ENCODE measurements at regions not wholly inside any gene's neighbourhood (a gene's known extent, or its start where the extent isn't known, plus 50 kb on each side); places are given as distances from the start of the nearest gene placed in this dataset.
"Not testable (repeated sequence)": the region's sequence is repeated elsewhere in the genome, so short reads cannot be mapped to it uniquely, and the experiment has no call there.

DNA sequence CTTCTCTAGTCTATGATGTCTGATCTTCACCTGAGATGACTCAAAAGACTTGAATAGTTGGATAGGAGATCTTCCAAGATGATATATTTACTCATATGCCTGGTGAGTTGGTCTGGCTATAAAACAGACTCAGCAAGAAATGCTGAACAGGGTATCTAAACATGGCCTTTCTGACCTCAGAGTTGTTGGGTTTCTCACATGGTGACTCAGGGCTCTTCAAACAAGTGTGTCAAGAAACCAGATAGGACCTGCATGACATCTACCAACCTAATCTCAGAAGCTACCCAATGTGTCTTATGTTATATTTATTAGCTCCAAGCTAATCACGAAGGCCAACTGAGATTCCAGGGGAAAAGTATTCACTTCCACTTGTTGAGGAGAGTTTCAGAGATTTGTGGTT lies 1477.3 kb downstream of the CDH8 start:
- DNase-seq (ENCODE audit: low read depth), result no peak

GRCh38 chr16:60553090-60553757 lies 1483.0 kb downstream of the CDH8 start:
- no peak for DNase-seq (ENCODE audit: low read depth)

GRCh38 chr16:60541535-60541934 lies 1494.7 kb downstream of the CDH8 start:
- no peak for DNase-seq (ENCODE audit: low read depth)

DNA sequence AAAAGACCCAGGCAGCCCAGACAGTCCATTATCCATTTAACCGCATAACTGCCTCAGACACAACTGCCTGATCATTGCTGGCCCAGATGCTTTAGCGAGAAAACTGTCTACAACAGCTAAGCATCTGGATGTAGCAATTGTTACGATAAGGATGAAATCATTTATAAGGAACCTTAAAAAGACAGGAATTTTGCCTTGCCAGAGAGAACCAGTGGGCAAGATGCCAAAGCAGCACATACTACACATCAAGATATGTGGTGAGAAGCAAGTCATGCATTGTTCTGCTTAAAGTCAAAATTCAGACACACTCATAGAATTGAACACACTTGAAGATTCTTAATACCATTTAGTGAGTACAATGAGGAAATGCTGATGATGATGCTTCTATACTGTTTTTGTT lies 1525.3 kb downstream of the CDH8 start:
- DNase-seq (ENCODE audit: low read depth), result no peak

DNA sequence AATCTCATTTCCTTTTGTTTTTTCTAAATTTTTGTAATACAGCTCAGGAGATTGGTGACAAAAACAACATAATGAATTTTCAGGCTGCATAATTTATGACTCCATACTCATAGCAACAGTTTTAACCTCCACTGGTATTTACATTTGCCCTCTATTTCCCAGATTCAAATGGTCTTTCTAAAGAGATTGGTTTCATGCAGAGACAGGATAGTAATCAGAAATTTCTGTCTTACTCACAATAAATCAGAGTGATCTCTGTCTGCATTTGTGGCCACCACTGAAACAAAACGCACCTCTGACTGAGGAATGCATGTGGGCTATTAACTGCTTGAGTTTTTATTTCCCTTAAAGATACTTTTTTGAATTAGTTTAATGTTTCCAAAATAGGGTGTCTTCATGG lies 1526.0 kb downstream of the CDH8 start:
- DNase-seq (ENCODE audit: low read depth), result no peak

GRCh38 chr16:60491273-60491672 lies 1545.0 kb downstream of the CDH8 start:
- no peak for DNase-seq (ENCODE audit: low read depth)

- no peak for DNase-seq (ENCODE audit: low read depth)
These were observed 1550.3 kb downstream of the CDH8 start for GRCh38 chr16:60485872-60486489.

- no peak for DNase-seq (ENCODE audit: low read depth)
These were observed 1551.3 kb downstream of the CDH8 start for GRCh38 chr16:60484901-60485300.

DNA sequence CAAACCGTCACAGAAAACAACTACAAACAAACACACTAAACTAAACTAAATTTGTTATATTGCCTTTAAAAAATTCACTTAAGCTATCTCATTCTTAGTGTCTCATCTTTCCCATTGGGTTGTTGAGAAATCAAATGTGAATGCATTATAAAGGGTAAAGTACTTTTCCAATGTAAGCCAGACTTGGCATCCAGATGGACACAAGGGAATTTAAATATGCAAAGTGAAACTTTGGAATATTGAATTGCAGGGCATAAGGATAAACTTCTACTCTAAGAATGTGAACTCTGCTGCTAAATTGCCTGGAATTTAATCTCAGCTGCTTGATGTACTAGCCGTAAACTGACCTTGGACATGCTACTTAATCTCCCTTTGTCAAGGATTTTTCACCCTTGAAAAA lies 1554.6 kb downstream of the CDH8 start:
- peak; percentile 9 for DNase-seq (ENCODE audit: low read depth)

DNA sequence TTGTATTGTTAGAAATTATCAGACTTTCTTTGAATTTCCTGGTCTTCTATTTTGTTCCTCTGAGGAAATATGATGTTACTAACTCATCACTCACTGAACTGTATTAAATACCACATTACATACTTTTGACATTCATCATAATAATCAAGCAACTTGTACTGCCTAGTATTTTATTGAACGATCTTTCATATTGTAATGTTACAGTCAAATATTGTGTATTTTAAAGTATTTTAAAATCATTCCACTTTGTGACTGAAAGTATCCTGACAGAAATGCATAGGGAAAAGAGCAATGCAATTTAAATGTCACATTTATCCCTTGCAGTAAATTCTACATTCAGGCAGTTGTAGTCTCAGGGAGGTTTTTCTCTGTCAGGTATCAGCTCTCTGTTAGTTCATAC lies 1557.4 kb downstream of the CDH8 start:
- no peak for DNase-seq (ENCODE audit: low read depth)

DNA sequence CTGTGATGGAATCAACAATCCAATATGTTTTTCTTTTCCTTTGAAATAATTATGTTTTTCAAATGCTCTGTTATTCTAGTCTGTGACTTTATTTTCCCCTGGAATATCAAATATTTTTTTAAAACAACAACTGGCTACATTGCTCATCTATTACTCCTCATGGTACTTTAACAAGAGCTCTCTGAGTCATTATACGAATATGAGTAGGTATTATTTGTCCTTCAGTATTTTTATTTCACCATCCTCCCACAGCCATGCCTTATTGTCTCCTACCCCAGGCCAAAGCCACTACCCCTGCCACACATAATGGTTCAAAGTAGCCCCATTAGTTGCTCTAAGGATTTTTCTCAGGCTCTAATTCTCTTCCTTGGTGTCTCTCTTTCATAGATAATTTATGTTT lies 1572.3 kb downstream of the CDH8 start:
- DNase-seq (ENCODE audit: low read depth), result no peak

- no peak for DNase-seq (ENCODE audit: low read depth)
These were observed 1576.8 kb downstream of the CDH8 start for GRCh38 chr16:60459463-60459862.

- no peak for DNase-seq (ENCODE audit: low read depth)
These were observed 1578.0 kb downstream of the CDH8 start for GRCh38 chr16:60458255-60458654.

DNA sequence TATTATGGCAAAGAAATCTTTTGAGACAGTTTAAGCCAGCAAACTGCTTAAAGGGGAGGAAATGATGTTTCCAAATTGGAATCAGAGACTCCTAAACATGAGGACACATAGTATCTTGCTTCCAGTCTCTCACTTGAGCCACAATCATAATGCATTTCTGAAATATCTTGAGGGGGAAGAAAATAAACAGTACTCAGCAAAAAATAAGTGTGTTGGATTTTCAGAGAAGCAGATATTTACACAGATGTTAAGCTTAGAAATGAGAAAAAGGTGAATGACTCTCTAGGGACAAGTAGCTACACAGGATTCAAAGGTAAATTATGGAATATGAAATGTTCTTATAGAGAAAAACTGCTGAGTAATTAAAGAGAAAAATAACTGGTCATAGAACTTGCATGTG lies 1583.6 kb downstream of the CDH8 start:
- DNase-seq (ENCODE audit: low read depth), result no peak

DNA sequence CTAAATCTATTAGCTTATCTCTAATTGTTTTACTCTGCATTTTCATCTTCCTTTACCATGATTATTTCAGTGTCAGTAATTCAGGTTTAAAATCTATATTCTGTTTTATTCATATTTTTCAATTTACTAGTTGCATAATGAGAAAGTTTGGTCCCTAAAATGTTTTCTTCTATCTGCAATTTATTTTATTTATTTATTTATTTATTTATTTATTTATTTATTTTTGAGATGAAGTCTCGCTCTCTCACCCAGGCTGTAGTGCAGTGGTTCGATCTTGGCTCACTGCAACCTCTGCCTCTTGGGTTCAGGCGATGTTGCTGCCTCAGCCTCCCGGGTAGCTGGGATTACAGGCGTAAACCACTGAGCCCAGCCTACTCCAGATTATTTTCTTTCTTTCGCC lies 1597.3 kb downstream of the CDH8 start:
- no peak for DNase-seq (ENCODE audit: low read depth)

DNA sequence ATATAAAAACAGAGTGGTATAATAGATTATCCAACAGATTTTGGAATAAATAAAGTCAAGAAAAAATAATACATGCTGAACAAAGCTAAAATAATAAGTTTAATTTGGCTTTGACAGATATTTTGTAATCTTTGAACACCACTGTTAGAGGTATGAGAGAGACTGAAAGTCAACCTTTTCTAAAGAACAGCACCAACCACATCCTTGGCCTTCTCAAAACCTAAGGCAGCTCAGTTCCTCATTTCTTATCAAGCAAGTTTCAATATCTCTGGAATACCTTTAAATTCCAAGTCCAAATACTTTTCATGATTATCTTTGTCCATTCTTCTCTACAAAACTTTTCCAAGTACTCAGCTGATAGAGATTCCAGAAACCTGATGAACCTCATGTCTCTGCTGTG lies 1603.8 kb downstream of the CDH8 start:
- DNase-seq (ENCODE audit: low read depth), result no peak

DNA sequence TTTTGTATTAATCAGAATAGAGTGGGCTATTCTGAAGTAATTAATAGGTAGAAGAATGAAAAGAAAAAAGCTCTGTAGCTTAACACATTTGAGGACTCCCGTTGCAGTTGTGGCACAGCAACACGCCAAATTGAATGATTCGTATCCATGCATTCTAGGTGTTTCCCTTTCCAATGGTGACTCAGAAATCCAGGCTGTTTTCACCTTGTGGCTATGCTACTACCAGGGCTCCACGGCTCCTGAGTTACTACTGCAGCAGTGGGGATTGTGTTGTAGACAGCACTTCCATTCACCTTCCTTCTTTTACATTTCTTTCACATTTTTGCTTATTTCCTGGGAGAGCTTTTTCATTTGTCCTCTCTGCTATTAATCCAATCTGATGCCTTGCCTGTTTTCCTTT lies 1616.4 kb downstream of the CDH8 start:
- DNase-seq (ENCODE audit: low read depth), result no peak

DNA sequence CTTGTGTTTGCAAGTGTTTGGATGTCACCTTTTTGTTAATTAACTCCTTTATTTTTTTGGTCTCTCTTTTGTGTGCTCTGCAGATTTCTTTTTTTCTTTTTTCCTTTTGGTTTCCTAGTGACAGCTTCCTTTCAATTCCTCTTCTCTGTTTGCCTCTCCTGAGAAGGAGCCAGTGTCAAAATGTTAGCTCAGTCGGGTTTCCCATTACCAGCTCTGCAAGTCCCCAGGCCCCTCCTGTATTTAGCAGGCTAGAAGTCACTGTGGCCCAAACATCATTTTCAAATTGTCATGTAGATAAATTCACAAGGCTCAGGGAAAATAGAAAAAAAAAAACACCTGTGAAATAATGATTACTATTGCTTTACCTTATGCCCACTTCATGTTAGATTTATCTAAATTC lies 1621.6 kb downstream of the CDH8 start:
- no peak for DNase-seq (ENCODE audit: low read depth)

GRCh38 chr16:60413969-60414368 lies 1622.3 kb downstream of the CDH8 start:
- DNase-seq (ENCODE audit: low read depth), result no peak

DNA sequence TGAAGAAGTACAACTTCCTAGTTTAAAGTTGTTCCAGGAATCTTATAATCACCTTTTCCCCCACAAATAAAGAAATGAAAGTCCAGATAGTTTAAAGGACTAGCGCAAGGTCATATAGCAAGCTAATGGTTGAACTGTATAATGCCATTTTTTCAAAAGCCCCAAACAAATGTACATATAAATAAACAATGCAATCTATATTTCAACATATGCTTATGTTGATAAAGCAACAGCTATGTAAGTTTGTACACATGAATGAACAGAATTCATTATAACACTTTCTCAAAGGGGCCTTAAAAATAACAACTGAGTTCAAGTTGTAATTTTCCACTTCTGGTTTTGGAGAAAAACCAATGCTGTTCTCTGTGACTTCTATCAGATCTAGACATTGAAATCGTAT lies 1628.6 kb downstream of the CDH8 start:
- DNase-seq (ENCODE audit: low read depth), result no peak

DNA sequence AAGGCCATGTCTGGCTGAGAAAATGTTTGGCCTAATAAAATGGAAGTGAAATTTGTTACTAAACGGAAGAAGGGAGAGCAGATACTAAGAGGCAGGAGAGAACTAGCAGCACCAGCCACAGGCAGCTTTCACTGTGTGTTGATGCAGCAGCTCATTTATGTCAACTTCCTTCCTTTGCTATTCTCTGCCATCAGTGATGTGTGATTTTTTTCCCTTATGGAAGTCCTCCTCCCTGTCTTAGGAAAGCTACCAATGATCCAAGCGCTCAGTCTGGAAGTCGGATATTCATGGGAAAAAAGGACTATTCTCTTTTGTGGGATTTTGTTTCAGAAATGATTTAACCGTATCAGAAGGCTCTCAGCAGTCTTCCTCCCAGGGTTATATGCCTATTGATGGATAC lies 1629.2 kb downstream of the CDH8 start:
- no peak for DNase-seq (ENCODE audit: low read depth)

- DNase-seq (ENCODE audit: low read depth), result no peak
These were observed 1631.0 kb downstream of the CDH8 start for GRCh38 chr16:60405286-60405685.

DNA sequence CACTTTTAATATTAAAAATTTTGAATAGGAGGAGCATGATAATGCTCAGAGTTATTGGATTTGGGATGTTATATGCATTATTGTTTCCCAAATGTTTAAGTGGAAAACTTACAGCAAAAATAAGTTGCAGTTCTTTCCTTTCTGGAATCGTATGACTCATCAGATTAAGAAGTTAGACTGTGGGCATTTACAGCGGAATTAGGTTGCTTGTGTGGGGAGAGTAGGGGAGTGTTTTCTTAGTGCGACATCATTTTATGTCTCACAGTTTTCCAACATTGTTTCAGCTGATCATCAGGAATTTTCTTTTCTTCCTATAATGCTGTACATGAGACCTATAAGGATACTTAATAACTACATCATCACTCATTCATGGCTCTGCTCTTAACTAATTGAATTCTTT lies 1631.8 kb downstream of the CDH8 start:
- DNase-seq (ENCODE audit: low read depth), result no peak

GRCh38 chr16:60402941-60403340 lies 1633.3 kb downstream of the CDH8 start:
- not testable (repeated sequence) for DNase-seq (ENCODE audit: low read depth)

All from stromal cell of bone marrow (primary cell).